CD4-positive, alpha-beta memory T cell (primary cell): ENCODE measurements at regions not wholly inside any gene's neighbourhood (a gene's known extent, or its start where the extent isn't known, plus 50 kb on each side); places are given as distances from the start of the nearest gene placed in this dataset.

ENCODE experiments used
- CTCF ChIA-PET: fragments of 350-600 bp; sonication (Branson Sonifier 250); formaldehyde crosslinking; loops from one replicate; lab custom pipeline; 2021; ENCODE audit warnings: inconsistent platforms; ENCODE audit not compliant: partially characterized antibody; lab: Charles Lee
- POLR2A ChIA-PET: fragments of 350-600 bp; sonication (Branson Sonifier 250); formaldehyde crosslinking; loops from one replicate; lab custom pipeline; 2021; ENCODE audit not compliant: partially characterized antibody; lab: Charles Lee
- DNase-seq, 5 donors: peaks; one replicate each; pipeline versions ENCODE4 v3.0.0 to v3.0.0-alpha.2; 2020 to 2022; ENCODE audit warnings: mixed read lengths in 1 of 5
- H3K27ac ChIP-seq: one replicate; pipeline ENCODE4 v1.7.0; 2013; ENCODE audit warnings: low read depth, low read length
- H3K27me3 ChIP-seq: 2 replicates; pipeline ENCODE4 v1.7.0; 2013; ENCODE audit warnings: mild to moderate bottlenecking, low read length, moderate library complexity; ENCODE audit not compliant: insufficient read depth
- H3K36me3 ChIP-seq: 2 replicates; pipeline ENCODE4 v1.7.0; 2013; ENCODE audit warnings: mild to moderate bottlenecking, low read length, moderate library complexity; ENCODE audit not compliant: insufficient read depth
- H3K4me1 ChIP-seq: 2 replicates; pipeline ENCODE4 v1.7.0; 2013; ENCODE audit warnings: mild to moderate bottlenecking, low read length, moderate library complexity; ENCODE audit not compliant: insufficient read depth
- H3K4me3 ChIP-seq, 2 donors: one replicate each; pipeline ENCODE4 v1.7.0; 2013; ENCODE audit warnings: low read length in 2 of 2, mild to moderate bottlenecking in 1 of 2
- H3K9me3 ChIP-seq, 2 donors: one replicate each; pipeline ENCODE4 v1.7.0; 2013; ENCODE audit warnings: low read length in 2 of 2, control low read depth in 1 of 2; ENCODE audit not compliant: control insufficient read depth in 1 of 2
- H3K27ac Mint-ChIP-seq, 7 donors: one replicate each; pipeline ENCODE4 v1.8.0; 2020 to 2021; ENCODE audit warnings: mixed read lengths in 7 of 7, mild to moderate bottlenecking in 6 of 7, inconsistent platforms in 3 of 7, moderate library complexity in 3 of 7
- H3K27me3 Mint-ChIP-seq, 2 donors: one replicate each; pipeline ENCODE4 v1.8.0; 2020 to 2021; ENCODE audit warnings: mixed read lengths in 2 of 2
- H3K36me3 Mint-ChIP-seq, 2 donors: one replicate each; pipeline ENCODE4 v1.8.0; 2020 to 2021; ENCODE audit warnings: mixed read lengths in 2 of 2, inconsistent platforms in 1 of 2, mild to moderate bottlenecking in 1 of 2
- H3K4me1 Mint-ChIP-seq, 4 donors: one replicate each; pipeline ENCODE4 v1.8.0; 2020 to 2021; ENCODE audit warnings: mixed read lengths in 4 of 4, mild to moderate bottlenecking in 1 of 4
- H3K4me3 Mint-ChIP-seq, 8 donors: one replicate each; pipeline ENCODE4 v1.8.0; 2020 to 2021; ENCODE audit warnings: mixed read lengths in 8 of 8, mild to moderate bottlenecking in 7 of 8, moderate library complexity in 6 of 8, inconsistent platforms in 3 of 8
- H3K9me3 Mint-ChIP-seq, 8 donors: one replicate each; pipeline ENCODE4 v1.8.0; 2020 to 2021; ENCODE audit warnings: mixed read lengths in 8 of 8, mild to moderate bottlenecking in 5 of 8, inconsistent platforms in 3 of 8, moderate library complexity in 1 of 8
- intact Hi-C: fragments of 100-400 bp; cut with micrococcal nuclease; formaldehyde crosslinking; loops from one replicate; pipeline ENCODE4 v1.15.1; 2023

GRCh38 chr2:15882761-15883497, 57.4 kb upstream of the MYCN start:
- Histone ChIP-seq H3K27ac (no peak overlapping the region), H3K27me3 (no peaks in the 10 kb centered on the region), H3K4me1 (no peaks in the 10 kb centered on the region), H3K36me3 (no peaks in the 10 kb centered on the region), H3K4me3 (no peak overlapping the region), H3K9me3 (no peaks in the 10 kb centered on the region)
- H3K4me3 Mint-ChIP-seq: no peak overlapping the region
- intact Hi-C loops: no loop called here
- H3K9me3 Mint-ChIP-seq: peaks cover 0 to 2% (median 0%) of the 10 kb centered on the region in 8 donors
- CTCF ChIA-PET: interaction anchor here (0.7 kb wide), 1 partner anchor 9 kb away, joined by 3 read pairs; no protein-coding TSS in a partner anchor
- DNase-seq: no peak
- H3K27ac Mint-ChIP-seq: no peak overlapping the region
- POLR2A ChIA-PET: no interaction called here
- H3K36me3 Mint-ChIP-seq: no peaks in the 10 kb centered on the region
- H3K27me3 Mint-ChIP-seq: no peaks in the 10 kb centered on the region
- peaks cover 0 to 1% (median 0%) of the 10 kb centered on the region in 4 donors for H3K4me1 Mint-ChIP-seq

DNA sequence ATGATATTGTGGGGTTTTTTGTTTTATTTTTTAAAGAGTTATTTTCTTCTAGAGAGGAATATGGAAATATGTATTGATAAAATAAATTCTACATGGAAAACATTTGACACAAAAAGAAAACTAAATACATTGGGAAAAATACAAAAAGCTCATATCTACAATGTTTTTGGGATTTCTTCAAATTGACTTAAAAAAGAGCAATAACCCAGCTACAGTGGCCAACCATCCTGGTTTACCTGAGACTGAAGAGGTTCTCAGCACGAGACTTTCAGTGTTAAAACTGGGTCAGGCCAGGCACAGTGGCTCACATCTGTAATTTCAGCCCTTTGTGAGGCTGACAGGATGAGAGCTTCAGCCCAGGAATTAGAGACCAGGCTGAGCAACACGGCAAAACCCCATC, 56.7 kb upstream of the MYCN start:
- Histone ChIP-seq H3K36me3 (no peaks in the 10 kb centered on the region), H3K9me3 (no peaks in the 10 kb centered on the region), H3K4me3 (no peak overlapping the region), H3K27ac (no peak overlapping the region), H3K27me3 (no peaks in the 10 kb centered on the region), H3K4me1 (no peaks in the 10 kb centered on the region)
- intact Hi-C loops: no loop called here
- Mint-ChIP-seq H3K9me3 (peaks cover 0 to 2% (median 0%) of the 10 kb centered on the region in 8 donors), H3K4me1 (peaks cover 0 to 4% (median 0%) of the 10 kb centered on the region in 4 donors), H3K4me3 (no peak overlapping the region), H3K27me3 (no peaks in the 10 kb centered on the region), H3K27ac (no peak overlapping the region), H3K36me3 (no peaks in the 10 kb centered on the region)
- POLR2A ChIA-PET: no interaction called here
- CTCF ChIA-PET: no interaction called here
- no peak for DNase-seq

GRCh38 chr2:15884790-15885189, 55.6 kb upstream of the MYCN start:
- Histone ChIP-seq H3K36me3 (no peaks in the 10 kb centered on the region), H3K4me3 (no peak overlapping the region), H3K27me3 (no peaks in the 10 kb centered on the region), H3K4me1 (no peaks in the 10 kb centered on the region), H3K27ac (no peak overlapping the region), H3K9me3 (no peaks in the 10 kb centered on the region)
- ChIA-PET CTCF (no interaction called here), POLR2A (interaction anchor here (0.7 kb wide), 1 partner anchor 419 kb away, joined by 3 read pairs; no protein-coding TSS in a partner anchor)
- intact Hi-C loops: no loop called here
- Mint-ChIP-seq H3K9me3 (peaks cover 0 to 2% (median 0%) of the 10 kb centered on the region in 8 donors), H3K36me3 (no peaks in the 10 kb centered on the region), H3K27ac (no peak overlapping the region), H3K4me3 (no peak overlapping the region), H3K27me3 (no peaks in the 10 kb centered on the region), H3K4me1 (peaks cover 0 to 4% (median 0%) of the 10 kb centered on the region in 4 donors)
- DNase-seq: no peak

- H3K4me3 ChIP-seq: no peak overlapping the region
- no peaks in the 10 kb centered on the region for H3K36me3 ChIP-seq
- no peaks in the 10 kb centered on the region for H3K27me3 Mint-ChIP-seq
- POLR2A ChIA-PET: no interaction called here
- intact Hi-C loops: no loop called here
- H3K27ac ChIP-seq: no peak overlapping the region
- CTCF ChIA-PET: no interaction called here
- no peaks in the 10 kb centered on the region for H3K36me3 Mint-ChIP-seq
- peaks cover 0 to 4% (median 0%) of the 10 kb centered on the region in 4 donors for H3K4me1 Mint-ChIP-seq
- H3K4me3 Mint-ChIP-seq: no peak overlapping the region
- no peaks in the 10 kb centered on the region for H3K9me3 ChIP-seq
- H3K4me1 ChIP-seq: no peaks in the 10 kb centered on the region
- DNase-seq: no peak
- H3K9me3 Mint-ChIP-seq: peaks cover 0 to 2% (median 0%) of the 10 kb centered on the region in 8 donors
- H3K27me3 ChIP-seq: no peaks in the 10 kb centered on the region
- no peak overlapping the region for H3K27ac Mint-ChIP-seq
These were observed 54.1 kb upstream of the MYCN start for GRCh38 chr2:15886231-15886630.

DNA sequence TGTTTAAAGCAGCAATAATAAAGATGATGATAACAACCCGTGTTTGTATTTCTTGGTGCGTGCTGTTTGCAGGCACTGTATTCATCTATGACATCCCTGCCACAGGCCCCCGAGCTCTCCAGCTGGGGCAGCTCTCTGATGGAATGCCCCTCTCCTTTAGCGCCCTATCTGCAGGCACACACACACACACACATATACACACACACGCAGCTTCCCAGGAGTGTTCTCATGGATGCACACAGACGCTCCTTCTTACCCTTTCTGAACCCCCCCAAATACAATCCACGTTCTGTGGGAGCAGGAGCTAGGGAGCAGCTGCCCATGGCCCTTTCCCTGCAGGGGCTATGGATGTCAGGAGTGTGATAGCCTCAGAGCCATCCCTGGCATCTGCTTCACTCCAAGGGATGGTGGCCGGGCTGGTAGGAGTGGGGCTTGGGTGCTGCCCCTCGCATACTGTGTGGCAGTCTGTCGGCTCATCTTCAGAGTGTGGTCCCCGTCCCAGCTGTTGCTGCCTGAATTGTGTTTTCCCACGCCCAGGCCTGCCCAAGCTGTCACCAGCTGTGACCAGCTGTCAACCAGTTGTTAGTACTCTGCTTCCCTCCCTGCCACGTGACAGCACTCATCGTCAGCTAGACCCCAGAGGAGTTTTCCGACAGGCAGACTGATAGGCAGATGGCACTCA, 50.8 kb upstream of the MYCN start:
- no peak overlapping the region for H3K27ac Mint-ChIP-seq
- CTCF ChIA-PET: no interaction called here

GRCh38 chr2:15890124-15890754, 50.1 kb upstream of the MYCN start:
- no peaks in the 10 kb centered on the region for H3K36me3 ChIP-seq
- no peaks in the 10 kb centered on the region for H3K27me3 ChIP-seq
- no peaks in the 10 kb centered on the region for H3K9me3 ChIP-seq
- no peaks in the 10 kb centered on the region for H3K9me3 Mint-ChIP-seq
- peaks cover 0 to 3% of the 10 kb centered on the region in 2 donors for H3K27me3 Mint-ChIP-seq
- no peak overlapping the region for H3K27ac Mint-ChIP-seq
- no peak for DNase-seq
- CTCF ChIA-PET: interaction anchor here (1.5 kb wide), 1 partner anchor 10 kb away, joined by 4 read pairs; no protein-coding TSS in a partner anchor
- H3K4me3 Mint-ChIP-seq: no peak overlapping the region
- no peak overlapping the region for H3K27ac ChIP-seq
- POLR2A ChIA-PET: no interaction called here
- intact Hi-C loops: no loop called here
- H3K4me1 ChIP-seq: no peaks in the 10 kb centered on the region
- H3K4me3 ChIP-seq: no peak overlapping the region
- no peaks in the 10 kb centered on the region for H3K36me3 Mint-ChIP-seq
- H3K4me1 Mint-ChIP-seq: peaks cover 0 to 4% (median 0%) of the 10 kb centered on the region in 4 donors

More for the DNA sequence above, 50.8 kb upstream of the MYCN start:
- Mint-ChIP-seq H3K27me3 (peaks cover 0 to 3% of the 10 kb centered on the region in 2 donors), H3K36me3 (no peaks in the 10 kb centered on the region), H3K4me3 (no peak overlapping the region), H3K4me1 (peaks cover 0 to 4% (median 0%) of the 10 kb centered on the region in 4 donors), H3K9me3 (no peaks in the 10 kb centered on the region)
- Histone ChIP-seq H3K27me3 (no peaks in the 10 kb centered on the region), H3K4me1 (no peaks in the 10 kb centered on the region), H3K36me3 (no peaks in the 10 kb centered on the region), H3K27ac (no peak overlapping the region), H3K9me3 (no peaks in the 10 kb centered on the region), H3K4me3 (no peak overlapping the region)
- POLR2A ChIA-PET: no interaction called here
- intact Hi-C loops: no loop called here
- DNase-seq: no peak
